Brain microvascular endothelial cell (primary cell): ENCODE measurements at regions not wholly inside any gene's neighbourhood (a gene's known extent, or its start where the extent isn't known, plus 50 kb on each side); places are given as distances from the start of the nearest gene placed in this dataset.
"Not testable (repeated sequence)": the region's sequence is repeated elsewhere in the genome, so short reads cannot be mapped to it uniquely, and the experiment has no call there.

Experiments used
- DNase-seq: peaks from one replicate; pipeline ENCODE4 v3.0.0-alpha.2; 2020
- H3K27ac ChIP-seq: fragments of 250-450 bp; sonication (Bioruptor Pico); 2 replicates; pipeline ENCODE4 v1.5.1; 2020; ENCODE audit warnings: mild to moderate bottlenecking, moderate library complexity
- H3K27me3 ChIP-seq: fragments of 250-450 bp; sonication (Bioruptor Pico); replicated peaks from 2 replicates; pipeline ENCODE4 v1.5.1; 2020; ENCODE audit warnings: mild to moderate bottlenecking
- H3K36me3 ChIP-seq: fragments of 250-450 bp; sonication (Bioruptor Pico); replicated peaks from 2 replicates; pipeline ENCODE4 v1.5.1; 2020; ENCODE audit warnings: mild to moderate bottlenecking
- H3K4me3 ChIP-seq: 2 replicates; pipeline ENCODE4 v1.5.1; 2011; ENCODE audit warnings: low read depth, mild to moderate bottlenecking, control low read depth, low read length, moderate library complexity
- CTCF ChIP-seq: IDR thresholded peaks from 2 replicates; pipeline ENCODE4 v1.5.1; 2011; ENCODE audit warnings: low read depth, mild to moderate bottlenecking, moderate library complexity, low read length, control low read depth, inconsistent platforms; ENCODE audit errors: missing control alignments
- in situ Hi-C: cut with HindIII; loops from 2 replicates; pipeline ENCODE4 v1.10.0; 2017; ENCODE audit warnings: low sequenced_read_pairs, low pct_ligation_motif_present

- no peak for DNase-seq
- TF ChIP-seq CTCF = no peak
Observed at GRCh38 chr5:121658221-121658620, 193.5 kb upstream of the FTMT start.

DNA sequence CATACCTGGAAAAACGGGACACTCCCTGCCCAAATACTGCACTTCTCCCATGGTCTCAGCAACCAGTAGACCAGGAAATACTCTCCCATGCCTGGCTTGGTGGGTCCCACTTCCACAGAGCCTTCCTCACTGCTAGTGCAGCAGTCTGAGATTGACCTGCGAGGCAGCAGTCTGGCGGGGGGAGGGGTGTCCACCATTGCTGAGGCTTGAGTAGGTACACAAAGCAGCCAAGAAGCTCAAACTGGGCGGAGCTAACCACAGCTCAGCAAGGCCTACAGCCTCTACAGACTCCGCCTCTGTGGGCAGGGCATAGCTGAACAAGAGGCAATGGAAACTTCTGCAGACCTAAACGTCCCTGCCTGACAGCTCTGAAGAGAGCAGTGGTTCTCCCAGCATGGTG lies 191.5 kb upstream of the FTMT start:
- DNase-seq = no peak
- no peaks in the 10 kb centered on the region for H3K36me3 ChIP-seq
- no peaks in the 10 kb centered on the region for H3K27me3 ChIP-seq
- no peak overlapping the region for H3K4me3 ChIP-seq
- no peak overlapping the region for H3K27ac ChIP-seq
- in situ Hi-C loops = no loop called here
- TF ChIP-seq CTCF = no peak

More at GRCh38 chr5:121658221-121658620, 193.5 kb upstream of the FTMT start:
- H3K27me3 ChIP-seq = no peaks in the 10 kb centered on the region
- in situ Hi-C loops = no loop called here
- no peak overlapping the region for H3K27ac ChIP-seq
- H3K36me3 ChIP-seq = no peaks in the 10 kb centered on the region
- H3K4me3 ChIP-seq = no peak overlapping the region

DNA sequence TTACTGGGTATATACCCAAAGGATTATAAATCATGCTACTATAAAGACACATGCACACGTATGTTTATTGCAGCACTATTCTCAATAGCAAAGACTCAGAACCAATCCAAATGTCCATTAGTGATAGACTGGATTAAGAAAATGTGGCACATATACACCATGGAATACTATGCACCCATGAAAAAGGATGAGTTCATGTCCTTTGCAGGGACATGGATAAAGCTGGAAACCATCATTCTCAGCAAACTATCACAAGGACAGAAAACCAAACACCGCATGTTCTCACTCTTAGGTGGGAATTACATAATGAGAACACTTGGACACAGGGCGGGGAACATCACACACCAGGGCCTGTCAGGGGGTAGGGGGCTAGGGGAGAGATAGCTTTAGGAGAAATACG lies 186.1 kb upstream of the FTMT start:
- H3K27me3 ChIP-seq, in situ Hi-C loops, H3K27ac ChIP-seq, H3K36me3 ChIP-seq, DNase-seq, H3K4me3 ChIP-seq: not testable (repeated sequence)

- no peaks in the 10 kb centered on the region for H3K27me3 ChIP-seq
- no peak overlapping the region for H3K4me3 ChIP-seq
- no peak for TF ChIP-seq CTCF
- no peaks in the 10 kb centered on the region for H3K36me3 ChIP-seq
- no peak overlapping the region for H3K27ac ChIP-seq
- in situ Hi-C loops = no loop called here
- DNase-seq = no peak
Observed at GRCh38 chr5:121667292-121667691, 184.4 kb upstream of the FTMT start.

DNA sequence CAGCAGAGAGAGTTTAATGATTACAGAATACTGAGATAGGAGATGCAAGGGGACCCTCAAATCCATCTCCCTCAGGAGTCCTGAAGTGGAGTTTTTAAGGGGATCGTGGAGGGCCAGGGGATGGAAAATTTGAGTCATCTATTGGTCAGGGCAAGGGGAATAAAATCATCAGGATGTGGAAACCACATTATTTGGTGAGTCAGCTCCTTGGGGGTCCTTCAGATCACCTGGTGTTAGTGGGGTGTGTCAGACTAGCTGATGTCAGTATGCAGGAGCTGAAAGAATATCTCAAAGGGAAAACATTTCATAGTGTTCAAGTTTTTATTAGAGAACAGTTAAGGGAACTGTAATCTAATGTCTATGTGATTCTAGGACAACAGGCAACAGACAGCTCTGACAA lies 183.0 kb upstream of the FTMT start:
- H3K27ac ChIP-seq = no peak overlapping the region
- no peak overlapping the region for H3K4me3 ChIP-seq
- H3K36me3 ChIP-seq = no peaks in the 10 kb centered on the region
- no peaks in the 10 kb centered on the region for H3K27me3 ChIP-seq
- peak; percentile 5 for DNase-seq
- TF ChIP-seq CTCF = no peak
- in situ Hi-C loops = no loop called here

DNA sequence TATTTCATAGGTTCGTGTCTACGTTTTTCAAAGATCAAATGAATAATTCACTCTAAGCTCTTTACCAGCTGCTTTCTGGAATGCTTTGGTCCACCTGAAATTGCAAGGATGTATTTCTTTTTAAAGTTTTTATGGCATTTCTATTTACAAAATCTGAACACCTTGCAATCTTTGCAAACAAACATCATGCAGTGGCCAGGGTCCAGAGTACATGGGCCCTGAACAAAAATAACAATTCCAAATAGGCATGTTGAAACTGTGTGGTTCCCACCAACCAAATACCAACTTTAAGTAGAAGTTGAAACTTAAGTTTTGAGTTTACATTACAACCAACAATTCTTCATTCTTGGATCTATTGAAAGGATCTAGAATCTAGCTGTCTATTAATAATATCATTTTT lies 180.1 kb upstream of the FTMT start:
- in situ Hi-C loops = no loop called here
- H3K27me3 ChIP-seq = no peaks in the 10 kb centered on the region

More for the DNA sequence above, 180.1 kb upstream of the FTMT start:
- no peak overlapping the region for H3K4me3 ChIP-seq
- TF ChIP-seq CTCF = no peak
- H3K36me3 ChIP-seq = no peaks in the 10 kb centered on the region
- no peak overlapping the region for H3K27ac ChIP-seq
- no peak for DNase-seq
